H54 (cell line): ENCODE measurements at regions not wholly inside any gene's neighbourhood (a gene's known extent, or its start where the extent isn't known, plus 50 kb on each side); places are given as distances from the start of the nearest gene placed in this dataset.
A peak's percentile ranks its signal among the peaks of the same experiment; 100 is the strongest.

ENCODE experiments used
- DNase-seq: peaks from one replicate; pipeline ENCODE4 v3.0.0; 2011; ENCODE audit warnings: low spot score, mixed read lengths; ENCODE audit not compliant: insufficient read length
- FAIRE-seq: peaks from 3 replicates; lab custom pipeline; 2011; peaks lifted over from hg19 to GRCh38; lab: Jason Lieb, UNC
- POLR2A ChIP-seq: IDR thresholded peaks from 2 replicates; pipeline ENCODE4 v1.6.1; 2011; ENCODE audit warnings: low read depth, mild to moderate bottlenecking, low read length

- TF ChIP-seq POLR2A = no peak
- DNase-seq = peak; percentile 17
- FAIRE-seq = no peak
These were observed 166.4 kb downstream of the C7orf25 start for GRCh38 chr7:42745357-42746059.

GRCh38 chr7:42744746-42745145, 167.1 kb downstream of the C7orf25 start:
- FAIRE-seq = no peak
- no peak for TF ChIP-seq POLR2A
- no peak for DNase-seq

- no peak for TF ChIP-seq POLR2A
- FAIRE-seq (no peak), DNase-seq (no peak)
These were observed 168.6 kb downstream of the C7orf25 start for GRCh38 chr7:42743077-42743858.

DNA sequence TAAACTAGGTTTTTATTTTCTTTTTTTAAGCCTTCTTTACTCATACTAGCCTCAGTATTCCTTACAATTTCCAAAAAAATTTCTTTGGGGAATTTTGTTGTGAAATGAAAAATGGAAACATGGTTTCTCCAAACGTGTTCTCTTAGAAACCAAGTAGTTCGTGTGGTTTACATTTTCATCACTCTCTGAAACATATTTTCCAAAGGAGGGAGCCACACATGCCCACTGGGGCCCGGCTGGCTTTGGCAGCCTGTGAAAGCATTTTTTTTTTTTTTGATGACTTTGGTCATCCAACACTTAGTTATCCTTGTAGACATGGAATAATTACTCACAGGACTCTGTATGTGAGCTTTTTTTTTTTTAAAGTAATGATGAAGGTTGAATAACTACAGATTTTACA, 169.6 kb downstream of the C7orf25 start:
- no peak for FAIRE-seq
- no peak for DNase-seq
- no peak for TF ChIP-seq POLR2A

- FAIRE-seq (no peak), DNase-seq (no peak)
- no peak for TF ChIP-seq POLR2A
These were observed 171.5 kb downstream of the C7orf25 start for GRCh38 chr7:42740408-42740807.

DNA sequence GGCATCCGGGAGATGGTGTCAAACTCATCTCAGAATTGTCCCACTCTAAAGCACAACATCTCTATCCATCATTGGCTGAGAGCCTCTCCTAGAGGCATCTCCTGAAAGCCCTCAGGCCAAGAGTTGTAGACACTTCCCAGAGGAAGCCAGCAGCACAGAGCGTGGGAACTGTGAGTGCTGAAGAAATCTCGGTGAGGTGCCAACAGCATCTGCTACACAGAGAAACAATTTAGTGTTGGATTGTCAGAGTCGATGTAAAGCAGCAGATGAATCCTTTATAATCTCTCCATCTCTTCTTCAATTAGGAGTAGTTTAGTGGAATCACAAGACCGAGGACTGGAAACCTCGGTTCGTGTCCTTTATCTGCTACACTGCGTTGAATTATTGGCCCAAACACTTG, 172.2 kb downstream of the C7orf25 start:
- FAIRE-seq (no peak), DNase-seq (no peak)
- TF ChIP-seq POLR2A = no peak

- no peak for TF ChIP-seq POLR2A
- no peak for FAIRE-seq
- DNase-seq = no peak
These were observed 174.9 kb downstream of the C7orf25 start for GRCh38 chr7:42736931-42737330.

DNA sequence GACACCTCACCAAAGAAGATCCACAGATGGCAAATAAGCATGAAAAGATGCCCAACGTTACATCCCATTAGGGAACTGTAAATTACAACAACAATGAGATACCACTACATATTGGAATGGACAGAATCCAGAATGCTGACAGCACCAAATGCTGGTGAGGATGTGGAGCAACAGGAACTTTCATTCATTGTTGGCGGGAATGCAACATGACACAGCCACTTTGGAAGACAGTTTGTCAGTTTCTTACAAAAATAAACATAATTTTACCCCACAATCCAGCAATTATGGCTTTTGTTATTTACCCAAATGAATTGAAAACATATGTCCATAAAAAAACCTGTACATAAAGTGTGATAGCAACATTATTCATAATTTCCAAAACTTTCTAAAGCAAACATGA, 176.8 kb downstream of the C7orf25 start:
- no peak for FAIRE-seq
- TF ChIP-seq POLR2A = no peak
- DNase-seq = no peak

- FAIRE-seq = no peak
- no peak for DNase-seq
- no peak for TF ChIP-seq POLR2A
These were observed 177.3 kb downstream of the C7orf25 start for GRCh38 chr7:42734568-42734967.

GRCh38 chr7:42733040-42733439, 178.8 kb downstream of the C7orf25 start:
- FAIRE-seq (no peak), DNase-seq (no peak)
- no peak for TF ChIP-seq POLR2A

DNA sequence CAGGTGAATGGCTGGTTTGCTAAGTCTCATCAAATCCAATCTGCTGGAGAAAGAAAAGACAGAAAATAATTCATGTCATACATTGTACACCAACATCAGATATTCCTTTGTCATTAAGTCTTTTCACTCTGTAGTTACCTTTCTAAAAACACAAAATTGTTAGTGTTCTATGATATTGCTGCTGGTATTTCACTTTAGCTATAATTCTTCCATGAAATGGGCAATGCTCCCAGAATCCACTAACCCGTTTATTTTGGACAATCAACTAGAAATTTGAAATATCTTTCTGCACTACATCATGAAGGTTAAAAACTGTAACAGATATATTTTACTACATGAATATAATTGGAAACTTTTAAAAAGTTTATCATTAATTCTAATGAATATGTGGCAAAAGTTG, 181.3 kb downstream of the C7orf25 start:
- FAIRE-seq = no peak
- no peak for DNase-seq
- no peak for TF ChIP-seq POLR2A

GRCh38 chr7:42729053-42729765, 182.7 kb downstream of the C7orf25 start:
- TF ChIP-seq POLR2A = no peak
- FAIRE-seq = no peak
- no peak for DNase-seq

DNA sequence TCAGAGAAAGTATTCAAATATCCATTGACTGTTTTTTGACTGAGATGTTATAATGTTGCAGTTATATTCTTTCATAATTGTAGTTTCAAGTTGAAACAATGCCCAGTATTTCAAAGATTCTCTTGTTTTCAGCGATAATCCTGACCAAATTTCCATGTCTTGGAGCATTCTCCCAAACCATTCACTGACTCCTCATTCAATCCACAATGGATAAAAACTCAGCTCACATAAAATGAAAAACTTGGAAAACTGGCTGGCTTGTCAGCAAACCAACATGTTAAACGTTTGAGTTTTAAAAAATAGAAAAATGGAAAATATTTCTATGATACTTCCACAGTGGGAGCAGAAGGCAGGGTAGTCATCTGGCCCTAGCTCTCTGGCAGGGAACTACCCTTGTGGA, 184.4 kb downstream of the C7orf25 start:
- no peak for TF ChIP-seq POLR2A
- DNase-seq (no peak), FAIRE-seq (no peak)
